A549 (cell line): ENCODE measurements at regions not wholly inside any gene's neighbourhood (a gene's known extent, or its start where the extent isn't known, plus 50 kb on each side); places are given as distances from the start of the nearest gene placed in this dataset.

Source experiments
- ATAC-seq, 2 experiments: fragments of 200-7000 bp in 1 of 2; fragments of >200 bp in 1 of 2; cut with Nextera tagmentation in 1 of 2; cut with Tn5 transposase in 1 of 2; 3 replicates each; pipeline versions ENCODE4 v1.8.0 to v1.9.1; 2018 to 2020; ENCODE audit warnings: mild to moderate bottlenecking in 1 of 2, moderate library complexity in 1 of 2
- CTCF ChIA-PET: fragments of 300-600 bp; sonication (Branson Sonifier 250); formaldehyde crosslinking; extraction: SDS; loops from one replicate; lab custom pipeline; 2021; ENCODE audit warnings: antibody characterized with exemption, inconsistent platforms; lab: Yijun Ruan, JAX
- POLR2A ChIA-PET: fragments of 350-600 bp; formaldehyde crosslinking; extraction: SDS; loops from one replicate; lab custom pipeline; 2021; ENCODE audit warnings: antibody characterized with exemption, inconsistent platforms; lab: Yijun Ruan, JAX
- DNase-seq, 2 experiments: peaks; one replicate each; pipeline versions ENCODE4 v3.0.0 to v3.0.0-alpha.2; 2011 to 2016; ENCODE audit warnings: low read depth in 1 of 2, low spot score in 1 of 2
- FAIRE-seq: peaks from 2 replicates; lab custom pipeline; 2011; peaks lifted over from hg19 to GRCh38; lab: Jason Lieb, UNC
- H3K27ac ChIP-seq, 2 experiments: fragments of >200 bp; sonication (Bioruptor Twin); formaldehyde crosslinking; 3 replicates each; pipeline ENCODE4 v1.5.1; 2016 to 2017
- H3K4me1 ChIP-seq: fragments of >200 bp; sonication (Bioruptor Twin); formaldehyde crosslinking; 3 replicates; pipeline ENCODE4 v1.6.1; 2016
- H3K4me2 ChIP-seq: fragments of >200 bp; sonication (Bioruptor Twin); formaldehyde crosslinking; 3 replicates; pipeline ENCODE4 v1.6.1; 2016
- H3K4me3 ChIP-seq: fragments of >200 bp; sonication (Bioruptor Twin); formaldehyde crosslinking; 3 replicates; pipeline ENCODE4 v1.5.1; 2016
- H3K9me3 ChIP-seq: fragments of >200 bp; sonication (Bioruptor Twin); formaldehyde crosslinking; 3 replicates; pipeline ENCODE4 v1.6.1; 2016
- CBX2 ChIP-seq: fragments of 200-600 bp; sonication (generic); IDR thresholded peaks from 2 replicates; pipeline ENCODE4 v1.6.1; 2016; ENCODE audit warnings: low read depth, mild to moderate bottlenecking, borderline replicate concordance
- CBX8 ChIP-seq: fragments of 200-600 bp; sonication (generic); IDR thresholded peaks from 2 replicates; pipeline ENCODE4 v1.6.1; 2016
- CEBPB ChIP-seq, 2 experiments: fragments of >200 bp in 1 of 2; sonication (Bioruptor Twin) in 1 of 2; formaldehyde crosslinking in 1 of 2; IDR thresholded peaks; 2 replicates each; pipeline ENCODE4 v1.6.1; 2012 to 2016
- E2F6 ChIP-seq: IDR thresholded peaks from 2 replicates; pipeline ENCODE4 v1.6.1; 2012; ENCODE audit warnings: low read depth, borderline replicate concordance
- EHMT2 ChIP-seq: fragments of 200-600 bp; sonication (generic); IDR thresholded peaks from 2 replicates; pipeline ENCODE4 v1.6.1; 2016; ENCODE audit warnings: antibody characterized with exemption, low read depth, mild to moderate bottlenecking, moderate library complexity
- ELK1 ChIP-seq: fragments of 150-350 bp; IDR thresholded peaks from 2 replicates; pipeline ENCODE4 v1.6.1; 2014; ENCODE audit warnings: low read depth, mild to moderate bottlenecking, low read length
- EP300 ChIP-seq, 2 experiments: fragments of >200 bp; sonication (Bioruptor Twin); formaldehyde crosslinking; IDR thresholded peaks; 2 replicates in 1 of 2; 3 replicates in 1 of 2; pipeline ENCODE4 v1.6.1; 2016 to 2017
- GATA3 ChIP-seq: IDR thresholded peaks from 2 replicates; pipeline ENCODE4 v1.6.1; 2012; ENCODE audit warnings: borderline replicate concordance
- HES2 ChIP-seq: fragments of >200 bp; sonication (Bioruptor Twin); formaldehyde crosslinking; IDR thresholded peaks from 2 replicates; pipeline ENCODE4 v1.6.1; 2016
- HOXB13 ChIP-seq: fragments of 250-450 bp; sonication (Bioruptor Pico); IDR thresholded peaks from 2 replicates; pipeline ENCODE4 v1.5.0; 2020; ENCODE audit warnings: low read depth, mild to moderate bottlenecking, moderate library complexity
- HOXB5 ChIP-seq: fragments of 250-450 bp; sonication (Bioruptor Pico); IDR thresholded peaks from 2 replicates; pipeline ENCODE4 v1.5.0; 2020; ENCODE audit warnings: mild to moderate bottlenecking, moderate library complexity
- JUNB ChIP-seq: fragments of >200 bp; sonication (Bioruptor Twin); formaldehyde crosslinking; IDR thresholded peaks from 2 replicates; pipeline ENCODE4 v1.6.1; 2016
- MAZ ChIP-seq: fragments of 150-350 bp; IDR thresholded peaks from 2 replicates; pipeline ENCODE4 v1.6.1; 2014; ENCODE audit warnings: antibody characterized with exemption, low read depth, low read length, borderline replicate concordance
- NFE2L2 ChIP-seq: fragments of 150-350 bp; conservative IDR thresholded peaks from 2 replicates; pipeline ENCODE4 v1.6.1; 2014; ENCODE audit warnings: low read length
- NR3C1 ChIP-seq: fragments of >200 bp; sonication (Bioruptor Twin); formaldehyde crosslinking; IDR thresholded peaks from 3 replicates; pipeline ENCODE4 v1.6.1; 2017
- PHF8 ChIP-seq: fragments of 200-600 bp; sonication (generic); IDR thresholded peaks from 2 replicates; pipeline ENCODE4 v1.6.1; 2016; ENCODE audit warnings: low read depth, mild to moderate bottlenecking, antibody characterized with exemption, moderate library complexity, borderline replicate concordance
- RCOR1 ChIP-seq: fragments of 150-350 bp; IDR thresholded peaks from 2 replicates; pipeline ENCODE4 v1.6.1; 2014; ENCODE audit warnings: antibody characterized with exemption, low read length, low read depth
- SMC3 ChIP-seq: fragments of >200 bp; sonication (Bioruptor Twin); formaldehyde crosslinking; IDR thresholded peaks from 3 replicates; pipeline ENCODE4 v1.6.1; 2018; ENCODE audit warnings: inconsistent platforms
- SREBF2 ChIP-seq: fragments of 450-650 bp; IDR thresholded peaks from 2 replicates; pipeline ENCODE4 v1.6.1; 2014; ENCODE audit warnings: mild to moderate bottlenecking, moderate library complexity
- TFCP2L1 ChIP-seq: fragments of 250-450 bp; sonication (Bioruptor Pico); IDR thresholded peaks from 2 replicates; pipeline ENCODE4 v1.5.0; 2021; ENCODE audit warnings: mild to moderate bottlenecking
- TP53 ChIP-seq: fragments of 250-450 bp; sonication (Bioruptor Pico); IDR thresholded peaks from 2 replicates; pipeline ENCODE4 v1.5.0; 2021; ENCODE audit warnings: mild to moderate bottlenecking, moderate library complexity
- ZC3H11A ChIP-seq: fragments of 450-650 bp; IDR thresholded peaks from 2 replicates; pipeline ENCODE4 v1.6.1; 2014; ENCODE audit warnings: antibody characterized with exemption, mild to moderate bottlenecking
- ZFP36 ChIP-seq: fragments of 450-650 bp; IDR thresholded peaks from 2 replicates; pipeline ENCODE4 v1.6.1; 2014; ENCODE audit warnings: borderline replicate concordance; ENCODE audit not compliant: partially characterized antibody
- ZNF302 ChIP-seq: fragments of 250-450 bp; sonication (Bioruptor Pico); IDR thresholded peaks from 2 replicates; pipeline ENCODE4 v1.9.0; 2021; ENCODE audit warnings: inconsistent platforms, mild to moderate bottlenecking, moderate library complexity
- WGBS: methylation state at CpG from one replicate; pipeline ENCODE4 v1.1.6; 2017; ENCODE audit errors: missing lambda C conversion rate; 5-methylcytosine and 5-hydroxymethylcytosine counted together
- TF ChIP-seq, protein P1 (sequence below): fragments of >200 bp; sonication (Bioruptor Twin); formaldehyde crosslinking; IDR thresholded peaks from 3 replicates; pipeline ENCODE4 v1.6.1; 2016
- TF ChIP-seq, protein P2 (sequence below): fragments of 250-450 bp; sonication (Bioruptor Pico); IDR thresholded peaks from 2 replicates; pipeline ENCODE4 v1.5.0; 2020; ENCODE audit warnings: low read depth, mild to moderate bottlenecking, moderate library complexity
- TF ChIP-seq, protein P3 (sequence below): IDR thresholded peaks from 2 replicates; pipeline ENCODE4 v1.6.1; 2012
- TF ChIP-seq, protein P4 (sequence below): fragments of >200 bp; sonication (Bioruptor Twin); formaldehyde crosslinking; IDR thresholded peaks from 3 replicates; pipeline ENCODE4 v1.5.1; 2016
- TF ChIP-seq, protein P5 (sequence below): IDR thresholded peaks from 2 replicates; pipeline ENCODE4 v1.6.1; 2012

DNA sequence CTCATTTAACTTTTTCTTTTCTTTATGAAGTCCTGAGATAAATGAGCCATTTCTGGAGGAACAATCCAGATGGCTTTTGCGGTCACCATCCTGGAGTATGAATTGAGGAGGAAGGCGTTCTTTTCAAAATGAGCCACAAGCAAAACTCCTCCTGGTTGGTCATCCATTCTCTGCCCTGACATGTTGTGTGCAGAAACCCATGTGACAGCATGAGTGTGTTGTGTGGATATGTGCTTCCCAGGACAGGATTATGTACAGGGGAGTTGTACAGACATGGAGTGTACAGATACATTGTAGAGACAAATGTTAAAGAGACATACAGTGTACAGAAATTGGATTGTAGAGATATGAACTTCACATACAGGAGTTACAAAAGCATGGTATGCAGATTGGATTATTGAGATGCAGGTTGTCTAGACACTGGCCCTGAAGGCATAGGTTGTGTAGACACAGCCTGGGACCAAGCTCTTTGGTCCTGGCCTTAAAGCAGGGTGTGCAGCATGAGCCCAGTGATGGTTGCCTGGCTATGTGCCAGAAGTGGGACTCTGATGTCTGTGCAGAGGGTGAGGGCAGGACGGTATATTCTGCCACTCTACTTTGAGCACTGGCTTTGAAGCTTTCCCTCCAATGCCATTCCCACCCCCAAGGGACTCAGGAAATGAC, 178.5 kb upstream of the ZBED5 start:
- Histone ChIP-seq H3K4me3 (no peak overlapping the region), H3K9me3 (no peaks in the 10 kb centered on the region), H3K27ac (no peak overlapping the region), H3K4me2 (no peak overlapping the region), H3K4me1 (no peaks in the 10 kb centered on the region)
- ATAC-seq (peak in 1 of 2 experiments; percentile 62; a peak in 3 of 6 replicates), DNase-seq (no peak), FAIRE-seq (no peak)
- TF ChIP-seq, protein P1, sequence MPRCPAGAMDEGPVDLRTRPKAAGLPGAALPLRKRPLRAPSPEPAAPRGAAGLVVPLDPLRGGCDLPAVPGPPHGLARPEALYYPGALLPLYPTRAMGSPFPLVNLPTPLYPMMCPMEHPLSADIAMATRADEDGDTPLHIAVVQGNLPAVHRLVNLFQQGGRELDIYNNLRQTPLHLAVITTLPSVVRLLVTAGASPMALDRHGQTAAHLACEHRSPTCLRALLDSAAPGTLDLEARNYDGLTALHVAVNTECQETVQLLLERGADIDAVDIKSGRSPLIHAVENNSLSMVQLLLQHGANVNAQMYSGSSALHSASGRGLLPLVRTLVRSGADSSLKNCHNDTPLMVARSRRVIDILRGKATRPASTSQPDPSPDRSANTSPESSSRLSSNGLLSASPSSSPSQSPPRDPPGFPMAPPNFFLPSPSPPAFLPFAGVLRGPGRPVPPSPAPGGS, result no peak
- TF ChIP-seq ZFP36, result no peak
- TF ChIP-seq, protein P2, sequence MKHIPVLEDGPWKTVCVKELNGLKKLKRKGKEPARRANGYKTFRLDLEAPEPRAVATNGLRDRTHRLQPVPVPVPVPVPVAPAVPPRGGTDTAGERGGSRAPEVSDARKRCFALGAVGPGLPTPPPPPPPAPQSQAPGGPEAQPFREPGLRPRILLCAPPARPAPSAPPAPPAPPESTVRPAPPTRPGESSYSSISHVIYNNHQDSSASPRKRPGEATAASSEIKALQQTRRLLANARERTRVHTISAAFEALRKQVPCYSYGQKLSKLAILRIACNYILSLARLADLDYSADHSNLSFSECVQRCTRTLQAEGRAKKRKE (CRISPR knock-in tag), result no peak
- TF ChIP-seq ELK1, result no peak
- no peak for TF ChIP-seq CBX8
- TF ChIP-seq SREBF2, result no peak
- no peak for TF ChIP-seq NFE2L2
- TF ChIP-seq E2F6, result no peak
- TF ChIP-seq, protein P3, sequence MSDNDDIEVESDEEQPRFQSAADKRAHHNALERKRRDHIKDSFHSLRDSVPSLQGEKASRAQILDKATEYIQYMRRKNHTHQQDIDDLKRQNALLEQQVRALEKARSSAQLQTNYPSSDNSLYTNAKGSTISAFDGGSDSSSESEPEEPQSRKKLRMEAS, result no peak
- TF ChIP-seq NR3C1, result no peak
- TF ChIP-seq SMC3, result no peak
- no peak for TF ChIP-seq EP300 (IDR thresholded peaks at IDR 0.05)
- no peak for TF ChIP-seq MAZ
- no peak for TF ChIP-seq PHF8
- no peak for TF ChIP-seq TP53 (CRISPR knock-in tag)
- no peak for TF ChIP-seq CBX2
- TF ChIP-seq ZNF302, result no peak
- ChIA-PET POLR2A (no interaction called here), CTCF (interaction anchor here (0.7 to 9.5 kb wide), 24 partner anchors 8 to 872 kb away, joined by 3 to 128 read pairs (median 5); partner anchors contain the start of gene GALNT18)
- 82% methylated on average over 3 of the region's 3 CpGs for WGBS

DNA sequence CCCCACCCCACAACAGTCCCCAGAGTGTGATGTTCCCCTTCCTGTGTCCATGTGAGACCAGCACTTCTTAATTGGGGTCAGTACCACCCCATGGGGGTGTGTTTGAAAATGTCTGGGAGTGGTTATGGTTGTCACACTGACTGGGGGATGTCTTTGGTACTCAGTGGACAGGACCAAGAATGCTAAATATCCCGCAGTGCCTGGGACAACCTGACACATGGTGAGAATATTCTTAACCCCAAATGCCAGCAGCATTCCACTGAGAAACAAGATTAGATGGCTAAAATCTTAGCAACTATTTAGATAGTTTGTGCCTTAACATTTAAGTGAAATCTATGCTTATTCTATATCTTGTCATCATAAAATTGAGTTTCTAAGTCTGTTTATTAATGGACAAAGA, 177.5 kb upstream of the ZBED5 start:
- Histone ChIP-seq H3K4me1 (no peaks in the 10 kb centered on the region), H3K4me2 (no peak overlapping the region), H3K27ac (no peak overlapping the region)
- ChIA-PET CTCF (interaction anchor here (1.2 to 9.5 kb wide), 10 partner anchors 7 to 752 kb away, joined by 3 to 128 read pairs (median 9); partner anchors contain the start of gene GALNT18), POLR2A (no interaction called here)
- 25% methylated on average over 1 of the region's 1 CpG for WGBS
- no peak for DNase-seq
- FAIRE-seq, result no peak
- no peak for ATAC-seq
- TF ChIP-seq RCOR1, result no peak
- TF ChIP-seq SREBF2, result no peak
- no peak for TF ChIP-seq PHF8
- no peak for TF ChIP-seq CBX8
- no peak for TF ChIP-seq TFCP2L1 (CRISPR knock-in tag)
- TF ChIP-seq HOXB5 (CRISPR knock-in tag), result no peak
- no peak for TF ChIP-seq HES2
- TF ChIP-seq, protein P4, sequence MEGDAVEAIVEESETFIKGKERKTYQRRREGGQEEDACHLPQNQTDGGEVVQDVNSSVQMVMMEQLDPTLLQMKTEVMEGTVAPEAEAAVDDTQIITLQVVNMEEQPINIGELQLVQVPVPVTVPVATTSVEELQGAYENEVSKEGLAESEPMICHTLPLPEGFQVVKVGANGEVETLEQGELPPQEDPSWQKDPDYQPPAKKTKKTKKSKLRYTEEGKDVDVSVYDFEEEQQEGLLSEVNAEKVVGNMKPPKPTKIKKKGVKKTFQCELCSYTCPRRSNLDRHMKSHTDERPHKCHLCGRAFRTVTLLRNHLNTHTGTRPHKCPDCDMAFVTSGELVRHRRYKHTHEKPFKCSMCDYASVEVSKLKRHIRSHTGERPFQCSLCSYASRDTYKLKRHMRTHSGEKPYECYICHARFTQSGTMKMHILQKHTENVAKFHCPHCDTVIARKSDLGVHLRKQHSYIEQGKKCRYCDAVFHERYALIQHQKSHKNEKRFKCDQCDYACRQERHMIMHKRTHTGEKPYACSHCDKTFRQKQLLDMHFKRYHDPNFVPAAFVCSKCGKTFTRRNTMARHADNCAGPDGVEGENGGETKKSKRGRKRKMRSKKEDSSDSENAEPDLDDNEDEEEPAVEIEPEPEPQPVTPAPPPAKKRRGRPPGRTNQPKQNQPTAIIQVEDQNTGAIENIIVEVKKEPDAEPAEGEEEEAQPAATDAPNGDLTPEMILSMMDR, result no peak
- no peak for TF ChIP-seq HOXB13
- no peak for TF ChIP-seq GATA3
- no peak for TF ChIP-seq CEBPB (IDR thresholded peaks at IDR 0.05)
- TF ChIP-seq, protein P5, sequence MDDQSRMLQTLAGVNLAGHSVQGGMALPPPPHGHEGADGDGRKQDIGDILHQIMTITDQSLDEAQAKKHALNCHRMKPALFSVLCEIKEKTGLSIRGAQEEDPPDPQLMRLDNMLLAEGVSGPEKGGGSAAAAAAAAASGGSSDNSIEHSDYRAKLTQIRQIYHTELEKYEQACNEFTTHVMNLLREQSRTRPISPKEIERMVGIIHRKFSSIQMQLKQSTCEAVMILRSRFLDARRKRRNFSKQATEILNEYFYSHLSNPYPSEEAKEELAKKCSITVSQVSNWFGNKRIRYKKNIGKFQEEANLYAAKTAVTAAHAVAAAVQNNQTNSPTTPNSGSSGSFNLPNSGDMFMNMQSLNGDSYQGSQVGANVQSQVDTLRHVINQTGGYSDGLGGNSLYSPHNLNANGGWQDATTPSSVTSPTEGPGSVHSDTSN, result no peak
- TF ChIP-seq ZC3H11A, result no peak
- TF ChIP-seq, protein P3, result no peak
- TF ChIP-seq JUNB, result no peak
- no peak for TF ChIP-seq EHMT2
- TF ChIP-seq, all 56 proteins: peak for 0
- Histone ChIP-seq H3K4me3 (no peak overlapping the region), H3K9me3 (no peaks in the 10 kb centered on the region)
